ENCODE measurements at regions not wholly inside any gene's neighbourhood (a gene's known extent, or its start where the extent isn't known, plus 50 kb on each side); places are given as distances from the start of the nearest gene placed in this dataset.

GRCh38 chr5:98157368-98157767, 616.1 kb upstream of the RGMB start:
- DNase-seq, result no peak
- no peaks in the 10 kb centered on the region for H3K27me3 ChIP-seq
- no peaks in the 10 kb centered on the region for H3K4me1 ChIP-seq
- H3K27ac ChIP-seq, result no peak overlapping the region
- intact Hi-C loops (cut with DNase I; ENCODE audit: low total_unique reads), result no loop called here
- no peak overlapping the region for H3K4me3 ChIP-seq
- no peaks in the 10 kb centered on the region for H3K36me3 ChIP-seq
- no peaks in the 10 kb centered on the region for H3K9me3 ChIP-seq
- no peak for TF ChIP-seq CTCF (IDR thresholded peaks at IDR 0.05)
- TF ChIP-seq POLR2A (IDR thresholded peaks at IDR 0.05), result no peak

DNA sequence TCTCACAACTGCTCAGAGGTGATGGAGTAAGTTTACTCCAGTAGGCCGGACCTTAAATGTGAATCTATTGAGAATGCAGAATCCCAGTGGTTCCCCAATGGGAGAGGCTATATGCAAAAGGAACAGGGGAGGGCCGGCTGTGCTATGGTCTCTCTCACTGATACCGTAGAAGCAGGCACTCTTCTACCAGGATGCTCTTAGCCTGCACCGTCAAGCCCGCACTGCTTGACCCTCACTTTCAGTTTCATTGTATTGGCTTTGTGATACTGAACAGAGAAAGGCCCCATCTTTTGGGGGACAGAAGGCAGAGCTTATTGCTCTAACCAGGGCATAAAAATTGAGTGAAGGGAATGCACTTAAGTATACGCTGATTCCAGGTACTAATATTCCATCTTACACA, 615.0 kb upstream of the RGMB start:
- TF ChIP-seq CTCF (IDR thresholded peaks at IDR 0.05), result no peak
- no peak for TF ChIP-seq POLR2A (IDR thresholded peaks at IDR 0.05)
- H3K4me1 ChIP-seq, result no peaks in the 10 kb centered on the region
- no peak overlapping the region for H3K27ac ChIP-seq
- intact Hi-C loops (cut with DNase I; ENCODE audit: low total_unique reads), result no loop called here
- DNase-seq, result no peak
- H3K27me3 ChIP-seq, result no peaks in the 10 kb centered on the region
- H3K4me3 ChIP-seq, result no peak overlapping the region
- H3K36me3 ChIP-seq, result no peaks in the 10 kb centered on the region
- H3K9me3 ChIP-seq, result no peaks in the 10 kb centered on the region

DNA sequence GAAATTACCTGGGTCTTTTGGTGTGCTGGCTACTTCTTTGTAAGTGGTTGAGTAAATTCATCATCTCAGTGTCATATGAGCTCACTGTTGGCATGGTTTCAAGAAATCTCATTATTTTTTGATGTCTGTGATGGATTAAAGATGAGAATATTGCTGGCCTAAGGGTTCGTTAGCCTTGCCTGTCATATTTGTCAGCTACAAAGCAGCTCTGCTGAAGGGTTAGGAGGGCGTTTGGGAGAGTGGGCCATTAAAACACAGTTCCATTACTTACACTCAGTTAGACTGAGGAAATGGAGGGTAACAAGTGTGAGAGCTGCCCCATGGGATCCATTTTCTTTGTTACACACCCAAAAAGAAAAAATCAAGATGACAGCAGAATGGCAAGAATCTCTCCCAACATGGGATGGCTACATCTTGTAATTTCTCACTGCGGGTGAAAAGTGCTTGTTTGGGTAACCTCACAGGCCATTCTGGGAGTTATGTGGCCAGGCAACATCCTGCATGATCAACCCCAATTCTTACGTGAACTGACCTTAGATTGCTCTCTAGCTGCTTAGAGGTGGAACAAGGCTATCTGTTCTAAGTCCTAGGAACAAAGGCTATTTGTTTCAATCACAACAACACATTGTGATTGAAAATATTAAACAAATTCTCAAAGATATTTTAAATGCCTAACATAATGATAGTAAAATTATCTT, 609.5 kb upstream of the RGMB start:
- no peaks in the 10 kb centered on the region for H3K36me3 ChIP-seq
- no peak for DNase-seq
- H3K9me3 ChIP-seq, result no peaks in the 10 kb centered on the region
- intact Hi-C loops (cut with DNase I; ENCODE audit: low total_unique reads), result no loop called here
- no peaks in the 10 kb centered on the region for H3K4me1 ChIP-seq
- no peak overlapping the region for H3K27ac ChIP-seq
- no peak overlapping the region for H3K4me3 ChIP-seq
- TF ChIP-seq CTCF (IDR thresholded peaks at IDR 0.05) (no peak), POLR2A (IDR thresholded peaks at IDR 0.05) (no peak)
- no peaks in the 10 kb centered on the region for H3K27me3 ChIP-seq

GRCh38 chr5:98168871-98169270, 604.6 kb upstream of the RGMB start:
- DNase-seq, result no peak
- no peaks in the 10 kb centered on the region for H3K4me1 ChIP-seq
- intact Hi-C loops (cut with DNase I; ENCODE audit: low total_unique reads), result no loop called here
- H3K4me3 ChIP-seq, result no peak overlapping the region
- H3K27me3 ChIP-seq, result no peaks in the 10 kb centered on the region
- no peaks in the 10 kb centered on the region for H3K36me3 ChIP-seq
- TF ChIP-seq CTCF (IDR thresholded peaks at IDR 0.05) (no peak), POLR2A (IDR thresholded peaks at IDR 0.05) (no peak)
- H3K27ac ChIP-seq, result no peak overlapping the region
- no peaks in the 10 kb centered on the region for H3K9me3 ChIP-seq

- no peaks in the 10 kb centered on the region for H3K36me3 ChIP-seq
- TF ChIP-seq CTCF (IDR thresholded peaks at IDR 0.05) (no peak), POLR2A (IDR thresholded peaks at IDR 0.05) (no peak)
- no peaks in the 10 kb centered on the region for H3K4me1 ChIP-seq
- no peak for DNase-seq
- intact Hi-C loops (cut with DNase I; ENCODE audit: low total_unique reads), result no loop called here
- no peak overlapping the region for H3K4me3 ChIP-seq
- H3K27me3 ChIP-seq, result no peaks in the 10 kb centered on the region
- no peak overlapping the region for H3K27ac ChIP-seq
- H3K9me3 ChIP-seq, result no peaks in the 10 kb centered on the region
Measured at GRCh38 chr5:98170994-98171393, 602.5 kb upstream of the RGMB start.

Data from uterus (tissue), 3 donors.